Endothelial cell of umbilical vein (primary cell): ENCODE measurements at regions not wholly inside any gene's neighbourhood (a gene's known extent, or its start where the extent isn't known, plus 50 kb on each side); places are given as distances from the start of the nearest gene placed in this dataset.

ENCODE experiments used
- BruUV-seq: library from RNA; stranded (reverse); fragments of 400-500 nt; replicated peaks from 2 replicates; lab custom pipeline; 2021; lab: Mats Ljungman, UMichigan
- CTCF ChIA-PET: fragments of 300-600, 350-600 bp; sonication (Branson Sonifier 250); formaldehyde crosslinking; loops from one replicate; lab custom pipeline; 2021; ENCODE audit warnings: antibody characterized with exemption, inconsistent platforms; lab: Charles Lee
- POLR2A ChIA-PET: fragments of 300-600, 350-600 bp; sonication (Branson Sonifier 250); formaldehyde crosslinking; loops from one replicate; lab custom pipeline; 2021; ENCODE audit warnings: antibody characterized with exemption, inconsistent platforms; lab: Charles Lee
- DNase-seq: peaks from one replicate; pipeline ENCODE4 v3.0.0-alpha.2; 2011; ENCODE audit warnings: low read depth, low spot score
- FAIRE-seq: peaks from 2 replicates; lab custom pipeline; 2011; peaks lifted over from hg19 to GRCh38; lab: Jason Lieb, UNC
- H2AFZ ChIP-seq: 2 replicates; pipeline ENCODE4 v1.6.0; 2012; ENCODE audit warnings: low read depth, low read length, control low read depth, inconsistent platforms
- H3K27ac ChIP-seq: 2 replicates; pipeline ENCODE4 v1.5.1; 2011; ENCODE audit warnings: low read depth, mild to moderate bottlenecking, control low read depth, low read length, moderate library complexity; ENCODE audit not compliant: insufficient read depth
- H3K27me3 ChIP-seq, 2 experiments: 2 replicates each; pipeline versions ENCODE4 v1.6.0 to v1.6.1; 2011; ENCODE audit warnings: low read length in 2 of 2, mixed read lengths in 1 of 2; ENCODE audit not compliant: control insufficient read depth in 2 of 2, insufficient read depth in 2 of 2
- H3K36me3 ChIP-seq, 2 experiments: 2 replicates in 1 of 2; 3 replicates in 1 of 2; pipeline ENCODE4 v1.5.1; 2011; ENCODE audit warnings: low read length in 2 of 2, mild to moderate bottlenecking in 1 of 2, moderate library complexity in 1 of 2; ENCODE audit not compliant: control insufficient read depth in 2 of 2, insufficient read depth in 2 of 2; ENCODE audit errors: extremely low read depth in 1 of 2
- H3K4me1 ChIP-seq: 3 replicates; pipeline ENCODE4 v1.5.1; 2011; ENCODE audit warnings: mild to moderate bottlenecking, low read length; ENCODE audit not compliant: control insufficient read depth, insufficient read depth; ENCODE audit errors: extremely low read depth
- H3K4me2 ChIP-seq: 2 replicates; pipeline ENCODE4 v1.6.1; 2011; ENCODE audit warnings: low read length, control low read depth, mixed read lengths; ENCODE audit not compliant: insufficient read depth
- H3K4me3 ChIP-seq, 3 experiments: fragments of 200-600 bp in 1 of 3; sonication (generic), shearing (Covaris generic) in 1 of 3; replicated peaks in 1 of 3; 2 replicates each; pipeline ENCODE4 v1.5.1; 2011 to 2016; ENCODE audit warnings: control low read depth in 3 of 3, low read length in 3 of 3, mild to moderate bottlenecking in 2 of 3, inconsistent platforms in 1 of 3, low read depth in 1 of 3, moderate library complexity in 1 of 3; ENCODE audit not compliant: insufficient read depth in 1 of 3
- H3K79me2 ChIP-seq: 2 replicates; pipeline ENCODE4 v1.6.0; 2012; ENCODE audit warnings: low read length, inconsistent platforms; ENCODE audit not compliant: control insufficient read depth, insufficient read depth
- H3K9ac ChIP-seq: replicated peaks from 2 replicates; pipeline ENCODE3; 2011; ENCODE audit warnings: low read length, control low read depth; ENCODE audit not compliant: insufficient read depth; ENCODE audit errors: extremely low read depth
- H3K9me1 ChIP-seq: replicated peaks from 3 replicates; pipeline ENCODE4 v1.6.0; 2011; ENCODE audit warnings: mild to moderate bottlenecking, low read length; ENCODE audit not compliant: control insufficient read depth, insufficient read depth; ENCODE audit errors: extremely low read depth
- H3K9me3 ChIP-seq: replicated peaks from 2 replicates; pipeline ENCODE4 v1.5.1; 2012; ENCODE audit warnings: low read length, inconsistent platforms; ENCODE audit not compliant: control insufficient read depth, insufficient read depth
- H4K20me1 ChIP-seq: replicated peaks from 2 replicates; pipeline ENCODE3; 2011; ENCODE audit warnings: mild to moderate bottlenecking, low read length; ENCODE audit not compliant: control insufficient read depth, insufficient read depth; ENCODE audit errors: extremely low read depth
- CTCF ChIP-seq, 2 donors: IDR thresholded peaks; 1 replicate in 1 of 2; 2 replicates in 1 of 2; pipeline ENCODE4 v1.5.1; 2011; ENCODE audit warnings: low read length in 2 of 2, mild to moderate bottlenecking in 2 of 2, moderate library complexity in 2 of 2, control low read depth in 1 of 2, inconsistent platforms in 1 of 2, low read depth in 1 of 2; ENCODE audit not compliant: insufficient read depth in 1 of 2; ENCODE audit errors: extremely low read depth in 1 of 2
- FOS ChIP-seq: IDR thresholded peaks from 2 replicates; pipeline ENCODE4 v1.6.1; 2011; ENCODE audit warnings: mild to moderate bottlenecking, low read length, moderate library complexity, borderline replicate concordance; ENCODE audit not compliant: insufficient read depth
- GATA2 ChIP-seq: IDR thresholded peaks from 2 replicates; pipeline ENCODE4 v1.7.0; 2011; ENCODE audit warnings: low read depth, mild to moderate bottlenecking, moderate library complexity, mixed read lengths, low read length; ENCODE audit not compliant: insufficient read length, insufficient read depth
- JUN ChIP-seq: IDR thresholded peaks from 2 replicates; pipeline ENCODE4 v1.6.1; 2011; ENCODE audit warnings: borderline replicate concordance, low read depth; ENCODE audit not compliant: insufficient read length, insufficient read depth
- MAX ChIP-seq: IDR thresholded peaks from 2 replicates; pipeline ENCODE4 v1.6.1; 2011; ENCODE audit not compliant: insufficient read depth, insufficient read length
- POLR2A ChIP-seq: IDR thresholded peaks from 2 replicates; pipeline ENCODE4 v1.6.1; 2012; ENCODE audit warnings: low read depth, mild to moderate bottlenecking, control low read depth, low read length
- POLR2AphosphoS5 ChIP-seq: IDR thresholded peaks from 2 replicates; pipeline ENCODE4 v1.6.1; 2012; ENCODE audit warnings: low read depth, mild to moderate bottlenecking, control low read depth, low read length, moderate library complexity; ENCODE audit not compliant: insufficient read depth
- dilution Hi-C: fragments of 300-500 bp; cut with MboI; formaldehyde crosslinking; loops from one replicate; pipeline ENCODE4 v1.15.0; 2019; ENCODE audit warnings: low sequenced_read_pairs; ENCODE audit not compliant: extremely low pct_ligation_motif_present
- intact Hi-C: fragments of 100-400 bp; cut with micrococcal nuclease; formaldehyde crosslinking; loops from one replicate; pipeline ENCODE4 v1.10.0; 2022

GRCh38 chr14:100427166-100427565 lies 104.0 kb downstream of the SLC25A47 start:
- no peaks in the 10 kb centered on the region for H3K9me1 ChIP-seq
- BruUV-seq = no TSS peak
- no peak for DNase-seq
- no peaks in the 10 kb centered on the region for H3K4me1 ChIP-seq
- H3K4me3 ChIP-seq = no peak overlapping the region
- no peaks in the 10 kb centered on the region for H3K9me3 ChIP-seq
- no peak overlapping the region for H3K27ac ChIP-seq
- no peaks in the 10 kb centered on the region for H3K36me3 ChIP-seq
- intact Hi-C loops (no loop called here), dilution Hi-C loops (no loop called here)
- H3K79me2 ChIP-seq = no peaks in the 10 kb centered on the region
- H2AFZ ChIP-seq = no peak overlapping the region
- ChIA-PET CTCF (interaction anchor here (1.0 to 1.1 kb wide), 2 partner anchors 10 to 28 kb away, joined by 3 to 6 read pairs; no protein-coding TSS in a partner anchor), POLR2A (no interaction called here)
- no peak for FAIRE-seq
- H4K20me1 ChIP-seq = peaks cover 2% of the 10 kb centered on the region
- no peaks in the 10 kb centered on the region for H3K27me3 ChIP-seq
- no peak overlapping the region for H3K4me2 ChIP-seq
- H3K9ac ChIP-seq = no peak overlapping the region
- TF ChIP-seq CTCF (IDR thresholded peaks at IDR 0.05; ENCODE audit: extremely low read depth in 1 of 2, insufficient read depth in 1 of 2, low read depth in 1 of 2, low read length in 2 of 2) (no peak), POLR2A (no peak), MAX (no peak), GATA2 (no peak), JUN (no peak), FOS (no peak), POLR2AphosphoS5 (no peak)
